H9 (cell line): ENCODE measurements at regions not wholly inside any gene's neighbourhood (a gene's known extent, or its start where the extent isn't known, plus 50 kb on each side); places are given as distances from the start of the nearest gene placed in this dataset.

Source experiments
- DNase-seq: peaks from one replicate; pipeline ENCODE4 v3.0.0-alpha.2; 2017
- H2AFZ ChIP-seq: one replicate; pipeline ENCODE4 v1.6.1; 2013; ENCODE audit warnings: mild to moderate bottlenecking, low read length, control low read depth, moderate library complexity
- H2AK5ac ChIP-seq: 2 replicates; pipeline ENCODE4 v1.6.1; 2013; ENCODE audit warnings: low read length, control low read depth, mixed read lengths; ENCODE audit not compliant: insufficient read length
- H2BK120ac ChIP-seq: one replicate; pipeline ENCODE4 v1.6.1; 2013; ENCODE audit warnings: low read depth, mild to moderate bottlenecking, low read length, control low read depth, inconsistent platforms; ENCODE audit not compliant: poor library complexity, severe bottlenecking
- H2BK12ac ChIP-seq: 2 replicates; pipeline ENCODE4 v1.6.1; 2013; ENCODE audit warnings: low read length, control low read depth, mixed read lengths, low read depth; ENCODE audit not compliant: insufficient read length
- H2BK15ac ChIP-seq: 2 replicates; pipeline ENCODE4 v1.6.1; 2013; ENCODE audit warnings: low read depth, low read length, control low read depth
- H2BK20ac ChIP-seq: one replicate; pipeline ENCODE4 v1.6.1; 2013; ENCODE audit warnings: low read depth, mild to moderate bottlenecking, low read length, control low read depth, inconsistent platforms; ENCODE audit not compliant: poor library complexity, severe bottlenecking
- H2BK5ac ChIP-seq: 2 replicates; pipeline ENCODE4 v1.6.1; 2013; ENCODE audit warnings: low read length, control low read depth, mixed read lengths; ENCODE audit not compliant: insufficient read length
- H3K14ac ChIP-seq: 2 replicates; pipeline ENCODE4 v1.6.1; 2013; ENCODE audit warnings: low read length, control low read depth; ENCODE audit not compliant: insufficient read depth
- H3K18ac ChIP-seq: 2 replicates; pipeline ENCODE4 v1.6.1; 2013; ENCODE audit warnings: low read depth, mild to moderate bottlenecking, mixed read lengths, low read length, control low read depth; ENCODE audit not compliant: insufficient read length
- H3K23ac ChIP-seq: 2 replicates; pipeline ENCODE4 v1.6.1; 2013; ENCODE audit warnings: low read length, control low read depth, mixed read lengths, low read depth; ENCODE audit not compliant: insufficient read length
- H3K23me2 ChIP-seq: 2 replicates; pipeline ENCODE4 v1.6.1; 2013; ENCODE audit warnings: low read depth, mild to moderate bottlenecking, mixed read lengths, low read length, control low read depth; ENCODE audit not compliant: insufficient read length, poor library complexity, severe bottlenecking
- H3K27ac ChIP-seq: 2 replicates; pipeline ENCODE4 v1.5.1; 2013; ENCODE audit warnings: low read length, control low read depth, mixed read lengths, low read depth; ENCODE audit not compliant: insufficient read length
- H3K27me3 ChIP-seq: 2 replicates; pipeline ENCODE4 v1.6.1; 2013; ENCODE audit warnings: low read length, control low read depth, inconsistent platforms; ENCODE audit not compliant: insufficient read depth
- H3K4ac ChIP-seq: 2 replicates; pipeline ENCODE4 v1.6.1; 2013; ENCODE audit warnings: low read depth, mild to moderate bottlenecking, control low read depth, inconsistent platforms, low read length, moderate library complexity
- H3K4me1 ChIP-seq: 2 replicates; pipeline ENCODE4 v1.6.1; 2013; ENCODE audit warnings: low read length, control low read depth, inconsistent platforms; ENCODE audit not compliant: insufficient read depth
- H3K4me2 ChIP-seq: 2 replicates; pipeline ENCODE4 v1.6.1; 2013; ENCODE audit warnings: low read length, control low read depth, mixed read lengths; ENCODE audit not compliant: insufficient read length, insufficient read depth
- H3K56ac ChIP-seq: 2 replicates; pipeline ENCODE4 v1.6.1; 2013; ENCODE audit warnings: low read depth, mild to moderate bottlenecking, mixed read lengths, low read length, control low read depth; ENCODE audit not compliant: insufficient read length
- H3K79me1 ChIP-seq: 2 replicates; pipeline ENCODE4 v1.6.1; 2013; ENCODE audit warnings: low read depth, mild to moderate bottlenecking, moderate library complexity, low read length, control low read depth, inconsistent platforms; ENCODE audit not compliant: insufficient read depth, poor library complexity, severe bottlenecking
- H3K79me2 ChIP-seq: 2 replicates; pipeline ENCODE4 v1.6.1; 2013; ENCODE audit warnings: low read length, control low read depth, inconsistent platforms; ENCODE audit not compliant: insufficient read depth
- H3K9ac ChIP-seq: 2 replicates; pipeline ENCODE4 v1.6.1; 2013; ENCODE audit warnings: low read length, control low read depth, mixed read lengths; ENCODE audit not compliant: insufficient read length; ENCODE audit errors: extremely low read depth
- H3K9me3 ChIP-seq: one replicate; pipeline ENCODE4 v1.6.1; 2013; ENCODE audit warnings: low read depth, low read length, inconsistent platforms; ENCODE audit not compliant: control insufficient read depth
- H3T11ph ChIP-seq: one replicate; pipeline ENCODE4 v1.6.1; 2013; ENCODE audit warnings: mild to moderate bottlenecking, low read length, control low read depth, inconsistent platforms
- H4K20me1 ChIP-seq: one replicate; pipeline ENCODE4 v1.6.1; 2013; ENCODE audit not compliant: control insufficient read depth, insufficient read length, insufficient read depth
- H4K5ac ChIP-seq: 2 replicates; pipeline ENCODE4 v1.6.1; 2013; ENCODE audit warnings: low read depth, mild to moderate bottlenecking, mixed read lengths, low read length, control low read depth; ENCODE audit not compliant: insufficient read length
- H4K8ac ChIP-seq: replicated peaks from 2 replicates; pipeline ENCODE4 v1.6.1; 2013; ENCODE audit warnings: low read length, control low read depth, mixed read lengths, low read depth; ENCODE audit not compliant: insufficient read length
- H4K91ac ChIP-seq: 2 replicates; pipeline ENCODE4 v1.6.1; 2013; ENCODE audit warnings: low read depth, mild to moderate bottlenecking, moderate library complexity, mixed read lengths, low read length, control low read depth; ENCODE audit not compliant: insufficient read length
- H3K27ac Mint-ChIP-seq, 3 experiments: 2 replicates in 2 of 3; 3 replicates in 1 of 3; pipeline ENCODE4 v1.8.0; 2020 to 2021; ENCODE audit warnings: mixed read lengths in 3 of 3, mild to moderate bottlenecking in 1 of 3, moderate library complexity in 1 of 3
- H3K27me3 Mint-ChIP-seq: 2 replicates; pipeline ENCODE4 v1.8.0; 2021; ENCODE audit warnings: low read depth, mild to moderate bottlenecking, moderate library complexity, mixed read lengths
- H3K36me3 Mint-ChIP-seq, 3 experiments: 2 replicates in 2 of 3; 3 replicates in 1 of 3; pipeline ENCODE4 v1.8.0; 2020 to 2021; ENCODE audit warnings: low read depth in 3 of 3, mixed read lengths in 3 of 3; ENCODE audit not compliant: insufficient read depth in 1 of 3
- H3K4me1 Mint-ChIP-seq, 2 experiments: 2 replicates each; pipeline ENCODE4 v1.8.0; 2020; ENCODE audit warnings: mixed read lengths in 2 of 2
- H3K4me3 Mint-ChIP-seq, 2 experiments: 2 replicates in 1 of 2; 3 replicates in 1 of 2; pipeline ENCODE4 v1.8.0; 2020 to 2021; ENCODE audit warnings: mild to moderate bottlenecking in 2 of 2, mixed read lengths in 2 of 2, moderate library complexity in 1 of 2
- H3K9me3 Mint-ChIP-seq, 2 experiments: 2 replicates in 1 of 2; 3 replicates in 1 of 2; pipeline ENCODE4 v1.8.0; 2020; ENCODE audit warnings: mild to moderate bottlenecking in 2 of 2, mixed read lengths in 2 of 2, moderate library complexity in 1 of 2
- CTCF ChIP-seq: fragments of 200-600 bp; sonication (generic); conservative IDR thresholded peaks from 3 replicates; pipeline ENCODE4 v1.8.0; 2021; ENCODE audit warnings: antibody characterized with exemption, mild to moderate bottlenecking
- WGBS: extraction: QIAGEN DNeasy Blood & Tissue Kit; methylation state at CpG from one replicate; pipeline ENCODE4 v1.1.7; 2013; ENCODE audit warnings: missing lambda C conversion rate, low lambda C conversion rate, mixed read lengths; ENCODE audit not compliant: insufficient read length; ENCODE audit errors: extremely low coverage; 5-methylcytosine and 5-hydroxymethylcytosine counted together

DNA sequence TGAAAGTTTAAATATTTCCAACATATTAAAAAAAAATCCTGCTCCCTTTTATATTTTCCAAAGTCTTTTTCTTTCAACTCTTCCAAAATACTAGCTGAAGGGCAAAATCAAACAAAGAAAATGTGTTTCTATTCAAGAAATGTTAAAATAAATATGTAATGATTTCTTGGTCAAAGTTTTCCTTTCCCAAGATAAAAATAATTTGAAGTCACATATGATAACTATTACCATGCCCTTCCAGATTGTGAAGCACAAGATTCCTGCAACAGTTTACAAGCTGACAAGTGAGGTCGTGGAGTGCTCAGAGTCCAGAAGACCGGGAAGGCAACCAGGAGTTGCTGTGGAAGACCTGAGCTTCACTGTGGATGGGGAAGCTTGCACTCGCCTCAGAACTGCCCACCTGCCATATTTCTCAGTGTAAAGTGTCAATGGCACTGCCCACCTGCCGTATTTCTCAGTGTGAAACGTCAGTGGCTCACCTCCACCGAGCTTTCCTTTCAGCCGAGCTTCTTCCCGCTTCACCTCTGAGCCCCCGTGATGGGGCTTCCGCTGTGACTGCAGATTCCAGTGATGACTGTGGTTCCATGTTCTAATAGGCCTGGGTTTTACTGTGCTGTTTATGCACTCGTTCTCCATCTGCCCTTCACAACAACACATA, 160.5 kb downstream of the THBS2 start:
- Histone ChIP-seq H3K23ac (no peak overlapping the region), H3K27me3 (no peaks in the 10 kb centered on the region), H2AK5ac (no peak overlapping the region), H3K27ac (no peak overlapping the region), H3K79me1 (no peaks in the 10 kb centered on the region), H2BK120ac (no peak overlapping the region), H2BK15ac (no peak overlapping the region), H2BK20ac (no peak overlapping the region), H4K20me1 (no peaks in the 10 kb centered on the region), H3K14ac (no peak overlapping the region), H4K8ac (no peak overlapping the region), H3K56ac (no peak overlapping the region), H3K18ac (no peak overlapping the region), H3T11ph (no peak overlapping the region), H3K23me2 (no peaks in the 10 kb centered on the region), H3K79me2 (no peaks in the 10 kb centered on the region), H3K9me3 (peaks cover 12% of the 10 kb centered on the region), H3K9ac (no peak overlapping the region), H2BK12ac (no peak overlapping the region), H3K4me1 (no peaks in the 10 kb centered on the region), H4K91ac (no peak overlapping the region), H4K5ac (no peak overlapping the region), H3K4me2 (no peak overlapping the region), H3K4ac (no peak overlapping the region), H2BK5ac (no peak overlapping the region), H2AFZ (no peak overlapping the region)
- DNase-seq: no peak
- Mint-ChIP-seq H3K9me3 (peaks cover 54 to 73% of the 10 kb centered on the region in 2 experiments), H3K27ac (no peak overlapping the region), H3K4me1 (peaks cover 16 to 19% of the 10 kb centered on the region in 2 experiments), H3K36me3 (peaks cover 30 to 43% (median 32%) of the 10 kb centered on the region in 3 experiments), H3K4me3 (no peak overlapping the region), H3K27me3 (peaks cover 3% of the 10 kb centered on the region; the same call in 1 of the 2 replicates)
- no CpG with 5 or more reads among the region's 11 CpGs for WGBS
- no peak for TF ChIP-seq CTCF
